Chondrocyte (in vitro differentiated cells): ENCODE measurements at regions not wholly inside any gene's neighbourhood (a gene's known extent, or its start where the extent isn't known, plus 50 kb on each side); places are given as distances from the start of the nearest gene placed in this dataset.
"Not testable (repeated sequence)": the region's sequence is repeated elsewhere in the genome, so short reads cannot be mapped to it uniquely, and the experiment has no call there.

Experiments
- DNase-seq: peaks from one replicate; pipeline ENCODE4 v3.0.0; 2021; ENCODE audit warnings: mixed read lengths, low spot score
- H3K27ac Mint-ChIP-seq: one replicate; pipeline ENCODE4 v1.8.0; 2021; ENCODE audit warnings: mild to moderate bottlenecking, moderate library complexity, mixed read lengths; ENCODE audit not compliant: unreplicated experiment
- H3K27me3 Mint-ChIP-seq: 2 replicates; pipeline ENCODE4 v1.8.0; 2021; ENCODE audit warnings: low read depth, mixed read lengths
- H3K36me3 Mint-ChIP-seq: 2 replicates; pipeline ENCODE4 v1.8.0; 2021; ENCODE audit warnings: low read depth, mixed read lengths
- H3K4me1 Mint-ChIP-seq: 2 replicates; pipeline ENCODE4 v1.8.0; 2021; ENCODE audit warnings: low read depth, mild to moderate bottlenecking, mixed read lengths
- H3K4me3 Mint-ChIP-seq: one replicate; pipeline ENCODE4 v1.8.0; 2021; ENCODE audit warnings: mild to moderate bottlenecking, moderate library complexity, mixed read lengths; ENCODE audit not compliant: unreplicated experiment
- H3K9me3 Mint-ChIP-seq: 2 replicates; pipeline ENCODE4 v1.8.0; 2021; ENCODE audit warnings: low read depth, mixed read lengths
- TF ChIP-seq, protein P1 (sequence below): fragments of 200-600 bp; sonication (generic); IDR thresholded peaks from 2 replicates; pipeline ENCODE4 v1.5.0; 2021; ENCODE audit warnings: antibody characterized with exemption, mild to moderate bottlenecking, moderate library complexity

DNA sequence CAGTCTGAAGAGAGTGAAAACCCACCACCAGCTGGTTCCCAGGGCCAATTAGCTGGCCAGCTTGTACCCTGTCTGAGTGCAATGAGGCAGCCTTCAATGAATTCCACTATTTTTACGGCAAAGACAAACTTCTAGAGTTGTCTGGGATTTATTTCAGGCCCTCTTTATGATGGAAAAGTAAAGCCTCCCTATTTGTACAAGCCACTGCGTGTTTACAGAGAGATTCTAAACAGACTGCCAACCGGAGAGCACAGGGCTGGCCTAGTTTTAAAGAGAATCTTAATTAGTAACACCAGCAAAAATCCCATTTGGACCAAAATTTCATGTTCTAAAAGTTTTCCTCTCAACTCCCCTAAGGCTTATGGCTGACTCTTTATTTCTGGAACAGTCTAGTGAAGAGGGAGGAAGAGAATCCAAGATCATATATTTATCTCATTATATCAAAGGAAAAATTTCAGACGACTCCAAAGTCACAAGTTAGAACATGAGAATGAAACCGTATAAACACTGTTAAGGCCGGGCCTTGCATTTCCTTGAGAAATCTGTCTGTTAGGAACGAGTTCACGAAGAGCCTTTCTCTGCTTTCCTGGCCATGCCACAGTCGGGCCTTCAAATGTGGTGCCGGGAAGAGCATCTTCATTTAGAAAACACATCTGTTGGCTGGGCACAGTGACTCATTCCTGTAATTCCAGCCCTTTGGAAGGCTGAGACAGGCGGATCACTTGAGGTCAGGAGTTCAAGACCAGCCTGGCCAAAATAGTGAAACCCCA is 724.6 kb upstream of the NRP1 start:
- H3K36me3 Mint-ChIP-seq = peaks cover 8% of the 10 kb centered on the region
- no peak overlapping the region for H3K4me3 Mint-ChIP-seq
- no peak for DNase-seq
- peaks cover 23% of the 10 kb centered on the region for H3K9me3 Mint-ChIP-seq
- no peaks in the 10 kb centered on the region for H3K4me1 Mint-ChIP-seq
- TF ChIP-seq, protein P1, sequence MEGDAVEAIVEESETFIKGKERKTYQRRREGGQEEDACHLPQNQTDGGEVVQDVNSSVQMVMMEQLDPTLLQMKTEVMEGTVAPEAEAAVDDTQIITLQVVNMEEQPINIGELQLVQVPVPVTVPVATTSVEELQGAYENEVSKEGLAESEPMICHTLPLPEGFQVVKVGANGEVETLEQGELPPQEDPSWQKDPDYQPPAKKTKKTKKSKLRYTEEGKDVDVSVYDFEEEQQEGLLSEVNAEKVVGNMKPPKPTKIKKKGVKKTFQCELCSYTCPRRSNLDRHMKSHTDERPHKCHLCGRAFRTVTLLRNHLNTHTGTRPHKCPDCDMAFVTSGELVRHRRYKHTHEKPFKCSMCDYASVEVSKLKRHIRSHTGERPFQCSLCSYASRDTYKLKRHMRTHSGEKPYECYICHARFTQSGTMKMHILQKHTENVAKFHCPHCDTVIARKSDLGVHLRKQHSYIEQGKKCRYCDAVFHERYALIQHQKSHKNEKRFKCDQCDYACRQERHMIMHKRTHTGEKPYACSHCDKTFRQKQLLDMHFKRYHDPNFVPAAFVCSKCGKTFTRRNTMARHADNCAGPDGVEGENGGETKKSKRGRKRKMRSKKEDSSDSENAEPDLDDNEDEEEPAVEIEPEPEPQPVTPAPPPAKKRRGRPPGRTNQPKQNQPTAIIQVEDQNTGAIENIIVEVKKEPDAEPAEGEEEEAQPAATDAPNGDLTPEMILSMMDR = no peak
- H3K27ac Mint-ChIP-seq = no peak overlapping the region
- H3K27me3 Mint-ChIP-seq = no peaks in the 10 kb centered on the region

DNA sequence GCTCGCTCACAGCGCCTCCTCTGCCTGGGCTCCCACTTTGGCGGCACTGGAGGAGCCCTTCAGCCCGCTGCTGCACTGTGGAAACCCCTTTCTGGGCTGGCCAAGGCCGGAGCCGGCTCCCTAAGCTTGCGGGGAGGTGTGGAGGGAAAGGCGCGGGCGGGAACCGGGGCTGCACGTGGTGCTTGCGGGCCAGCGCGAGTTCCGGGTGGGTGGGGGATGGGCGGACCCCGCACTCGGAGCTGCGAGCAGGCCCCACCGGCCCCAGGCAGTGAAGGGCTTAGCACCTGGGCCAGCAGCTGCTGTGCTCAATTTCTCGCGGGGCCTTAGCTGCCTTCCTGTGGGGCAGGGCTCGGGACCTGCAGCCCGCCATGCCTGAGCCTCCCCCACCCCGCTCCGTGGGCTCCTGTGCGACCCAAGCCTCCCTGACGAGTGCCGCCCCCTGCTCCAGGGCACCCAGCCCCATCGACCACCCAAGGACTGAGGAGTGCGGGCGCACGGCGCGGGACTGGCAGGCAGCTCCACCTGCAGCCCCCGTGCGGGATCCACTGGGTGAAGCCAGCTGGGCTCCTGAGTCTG is 721.0 kb upstream of the NRP1 start:
- not testable (repeated sequence) for H3K27me3 Mint-ChIP-seq, H3K36me3 Mint-ChIP-seq, H3K4me3 Mint-ChIP-seq

DNA sequence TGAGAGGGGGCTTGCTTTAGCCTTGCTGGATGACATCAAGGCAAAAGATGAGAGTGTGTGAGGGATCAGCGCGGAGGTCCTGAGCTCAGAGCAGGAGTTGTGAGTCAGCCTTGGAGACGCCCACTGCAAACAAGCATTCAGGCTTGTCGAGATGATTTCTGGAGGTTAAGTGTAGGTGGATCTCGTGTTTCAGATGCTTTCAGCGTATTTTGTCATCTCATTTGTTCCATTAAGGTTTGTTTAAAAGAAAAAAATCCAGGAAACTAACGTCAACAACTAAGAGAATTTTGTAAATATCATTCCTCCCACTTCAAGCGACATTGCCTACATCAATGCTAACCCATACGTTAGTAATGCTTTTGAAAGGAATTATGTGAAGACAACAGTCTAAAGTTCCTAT is 715.4 kb upstream of the NRP1 start:
- TF ChIP-seq, protein P1 = no peak
- H3K27ac Mint-ChIP-seq = peak overlapping the region; percentile 71
- peaks cover 3% of the 10 kb centered on the region for H3K36me3 Mint-ChIP-seq
- peaks cover 4% of the 10 kb centered on the region for H3K9me3 Mint-ChIP-seq
- no peaks in the 10 kb centered on the region for H3K27me3 Mint-ChIP-seq
- peaks cover 15% of the 10 kb centered on the region for H3K4me1 Mint-ChIP-seq
- H3K4me3 Mint-ChIP-seq = peak overlapping the region; percentile 54
- DNase-seq = no peak

More for the DNA sequence above, 721.0 kb upstream of the NRP1 start:
- not testable (repeated sequence) for H3K27ac Mint-ChIP-seq, H3K4me1 Mint-ChIP-seq, DNase-seq, H3K9me3 Mint-ChIP-seq

DNA sequence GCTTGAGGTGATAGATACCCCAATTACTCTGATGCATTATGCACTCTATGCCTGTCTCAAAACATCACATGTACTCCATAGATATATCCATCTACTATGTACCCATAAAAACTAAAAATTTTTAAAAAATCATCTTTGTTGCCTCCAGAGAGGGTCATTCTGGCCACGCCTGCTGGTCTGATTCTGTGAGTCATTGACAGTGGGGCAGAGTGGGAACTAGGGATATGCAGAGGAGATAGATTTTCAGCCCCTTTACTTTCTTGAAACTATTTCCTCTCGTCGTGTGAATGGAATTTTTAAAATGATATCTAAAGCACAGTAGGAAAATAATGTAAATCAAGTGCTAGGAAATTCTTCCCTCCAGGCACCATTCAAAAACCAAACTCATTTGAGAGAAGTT is 715.0 kb upstream of the NRP1 start:
- H3K27me3 Mint-ChIP-seq = no peaks in the 10 kb centered on the region
- peaks cover 15% of the 10 kb centered on the region for H3K4me1 Mint-ChIP-seq
- TF ChIP-seq, protein P1 = no peak
- peaks cover 4% of the 10 kb centered on the region for H3K9me3 Mint-ChIP-seq
- H3K36me3 Mint-ChIP-seq = peaks cover 3% of the 10 kb centered on the region
- H3K27ac Mint-ChIP-seq = peak overlapping the region; percentile 71
- DNase-seq = no peak
- H3K4me3 Mint-ChIP-seq = peak overlapping the region; percentile 54

DNA sequence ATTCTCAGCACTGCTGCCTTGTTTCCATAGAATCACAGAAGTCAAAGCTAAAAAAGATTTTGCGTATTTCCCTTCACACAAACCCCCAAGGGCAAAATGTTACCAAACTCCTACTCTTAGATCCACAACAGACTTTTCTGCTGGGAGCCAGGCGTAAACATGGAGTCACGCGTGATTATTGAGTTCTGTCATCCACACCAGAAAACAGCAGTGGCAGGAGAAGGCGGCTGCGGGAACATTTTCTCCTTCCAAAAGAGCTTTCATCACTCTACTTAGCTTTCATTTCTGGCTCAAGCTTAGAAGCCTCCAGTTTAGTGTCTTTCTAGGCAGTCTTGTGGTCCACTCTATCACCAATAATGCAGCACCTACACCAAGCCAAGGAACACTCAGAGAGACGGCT is 712.9 kb upstream of the NRP1 start:
- Mint-ChIP-seq H3K4me1 (peaks cover 15% of the 10 kb centered on the region), H3K27me3 (no peaks in the 10 kb centered on the region), H3K9me3 (peaks cover 4% of the 10 kb centered on the region), H3K27ac (no peak overlapping the region), H3K4me3 (no peak overlapping the region), H3K36me3 (peaks cover 3% of the 10 kb centered on the region)
- TF ChIP-seq, protein P1 = no peak
- DNase-seq = no peak
